Transverse colon (tissue), 4 donors: ENCODE measurements at regions not wholly inside any gene's neighbourhood (a gene's known extent, or its start where the extent isn't known, plus 50 kb on each side); places are given as distances from the start of the nearest gene placed in this dataset.

Experiments
- CTCF ChIP-seq, 5 experiments: fragments of 200-600 bp in 3 of 5; fragments of 450-650 bp in 2 of 5; sonication (generic) in 3 of 5; IDR thresholded peaks; 1 replicate in 2 of 5; 2 replicates in 3 of 5; pipeline ENCODE4 v1.5.1; 2016 to 2017; ENCODE audit warnings: antibody characterized with exemption in 5 of 5, inconsistent platforms in 3 of 5, mild to moderate bottlenecking in 2 of 5, moderate library complexity in 1 of 5
- POLR2A ChIP-seq: fragments of 450-650 bp; IDR thresholded peaks from one replicate; pipeline ENCODE4 v1.6.1; 2016; ENCODE audit warnings: antibody characterized with exemption, mild to moderate bottlenecking, moderate library complexity
- POLR2AphosphoS5 ChIP-seq, 3 donors: sonication (generic); formaldehyde crosslinking; IDR thresholded peaks; one replicate each; pipeline ENCODE4 v1.6.1; 2016; ENCODE audit warnings: antibody characterized with exemption in 3 of 3

GRCh38 chr7:84821671-84822534 lies 365.0 kb downstream of the SEMA3D start:
- no peak for TF ChIP-seq CTCF (IDR thresholded peaks at IDR 0.05)
- TF ChIP-seq POLR2AphosphoS5 (IDR thresholded peaks at IDR 0.05) = no peak
- no peak for TF ChIP-seq POLR2A
